A549 (cell line): ENCODE measurements at regions not wholly inside any gene's neighbourhood (a gene's known extent, or its start where the extent isn't known, plus 50 kb on each side); places are given as distances from the start of the nearest gene placed in this dataset.
"Not testable (repeated sequence)": the region's sequence is repeated elsewhere in the genome, so short reads cannot be mapped to it uniquely, and the experiment has no call there.

ENCODE experiments used
- ATAC-seq, 2 experiments: fragments of 200-7000 bp in 1 of 2; fragments of >200 bp in 1 of 2; cut with Nextera tagmentation in 1 of 2; cut with Tn5 transposase in 1 of 2; 3 replicates each; pipeline versions ENCODE4 v1.8.0 to v1.9.1; 2018 to 2020; ENCODE audit warnings: mild to moderate bottlenecking in 1 of 2, moderate library complexity in 1 of 2
- CTCF ChIA-PET: fragments of 300-600 bp; sonication (Branson Sonifier 250); formaldehyde crosslinking; extraction: SDS; loops from one replicate; lab custom pipeline; 2021; ENCODE audit warnings: antibody characterized with exemption, inconsistent platforms; lab: Yijun Ruan, JAX
- POLR2A ChIA-PET: fragments of 350-600 bp; formaldehyde crosslinking; extraction: SDS; loops from one replicate; lab custom pipeline; 2021; ENCODE audit warnings: antibody characterized with exemption, inconsistent platforms; lab: Yijun Ruan, JAX
- DNase-seq, 2 experiments: peaks; one replicate each; pipeline versions ENCODE4 v3.0.0 to v3.0.0-alpha.2; 2011 to 2016; ENCODE audit warnings: low read depth in 1 of 2, low spot score in 1 of 2
- FAIRE-seq: peaks from 2 replicates; lab custom pipeline; 2011; peaks lifted over from hg19 to GRCh38; lab: Jason Lieb, UNC
- H3K27ac ChIP-seq, 2 experiments: fragments of >200 bp; sonication (Bioruptor Twin); formaldehyde crosslinking; 3 replicates each; pipeline ENCODE4 v1.5.1; 2016 to 2017
- H3K4me1 ChIP-seq: fragments of >200 bp; sonication (Bioruptor Twin); formaldehyde crosslinking; 3 replicates; pipeline ENCODE4 v1.6.1; 2016
- H3K4me2 ChIP-seq: fragments of >200 bp; sonication (Bioruptor Twin); formaldehyde crosslinking; 3 replicates; pipeline ENCODE4 v1.6.1; 2016
- H3K4me3 ChIP-seq: fragments of >200 bp; sonication (Bioruptor Twin); formaldehyde crosslinking; 3 replicates; pipeline ENCODE4 v1.5.1; 2016
- H3K9me3 ChIP-seq: fragments of >200 bp; sonication (Bioruptor Twin); formaldehyde crosslinking; 3 replicates; pipeline ENCODE4 v1.6.1; 2016
- BCL3 ChIP-seq: fragments of >200 bp; sonication (Bioruptor Twin); formaldehyde crosslinking; IDR thresholded peaks from 3 replicates; pipeline ENCODE4 v1.6.1; 2016
- BHLHE40 ChIP-seq: IDR thresholded peaks from 2 replicates; pipeline ENCODE4 v1.6.1; 2012; ENCODE audit warnings: low read depth, low read length, inconsistent platforms
- CBX8 ChIP-seq: fragments of 200-600 bp; sonication (generic); IDR thresholded peaks from 2 replicates; pipeline ENCODE4 v1.6.1; 2016
- EP300 ChIP-seq, 2 experiments: fragments of >200 bp; sonication (Bioruptor Twin); formaldehyde crosslinking; IDR thresholded peaks; 2 replicates in 1 of 2; 3 replicates in 1 of 2; pipeline ENCODE4 v1.6.1; 2016 to 2017
- ESRRA ChIP-seq: fragments of 150-350 bp; IDR thresholded peaks from 2 replicates; pipeline ENCODE4 v1.6.1; 2014; ENCODE audit warnings: mild to moderate bottlenecking, low read length, borderline replicate concordance
- HDAC2 ChIP-seq: fragments of 200-600 bp; sonication (generic); IDR thresholded peaks from 2 replicates; pipeline ENCODE4 v1.6.1; 2016
- KDM1A ChIP-seq: fragments of 200-600 bp; sonication (generic); IDR thresholded peaks from 2 replicates; pipeline ENCODE4 v1.6.1; 2016; ENCODE audit warnings: low read depth, mild to moderate bottlenecking
- KDM5A ChIP-seq: fragments of 200-600 bp; sonication (generic); IDR thresholded peaks from 2 replicates; pipeline ENCODE4 v1.6.1; 2016; ENCODE audit warnings: antibody characterized with exemption, mild to moderate bottlenecking
- NFE2L2 ChIP-seq: fragments of 150-350 bp; conservative IDR thresholded peaks from 2 replicates; pipeline ENCODE4 v1.6.1; 2014; ENCODE audit warnings: low read length
- POLR2A ChIP-seq: IDR thresholded peaks from 2 replicates; pipeline ENCODE4 v1.6.1; 2012; ENCODE audit warnings: mild to moderate bottlenecking, low read length
- SMC3 ChIP-seq: fragments of >200 bp; sonication (Bioruptor Twin); formaldehyde crosslinking; IDR thresholded peaks from 3 replicates; pipeline ENCODE4 v1.6.1; 2018; ENCODE audit warnings: inconsistent platforms
- SREBF2 ChIP-seq: fragments of 450-650 bp; IDR thresholded peaks from 2 replicates; pipeline ENCODE4 v1.6.1; 2014; ENCODE audit warnings: mild to moderate bottlenecking, moderate library complexity
- TFCP2L1 ChIP-seq: fragments of 250-450 bp; sonication (Bioruptor Pico); IDR thresholded peaks from 2 replicates; pipeline ENCODE4 v1.5.0; 2021; ENCODE audit warnings: mild to moderate bottlenecking
- TP53 ChIP-seq: fragments of 250-450 bp; sonication (Bioruptor Pico); IDR thresholded peaks from 2 replicates; pipeline ENCODE4 v1.5.0; 2021; ENCODE audit warnings: mild to moderate bottlenecking, moderate library complexity
- ZNF302 ChIP-seq: fragments of 250-450 bp; sonication (Bioruptor Pico); IDR thresholded peaks from 2 replicates; pipeline ENCODE4 v1.9.0; 2021; ENCODE audit warnings: inconsistent platforms, mild to moderate bottlenecking, moderate library complexity
- WGBS: methylation state at CpG from one replicate; pipeline ENCODE4 v1.1.6; 2017; ENCODE audit errors: missing lambda C conversion rate; 5-methylcytosine and 5-hydroxymethylcytosine counted together
- TF ChIP-seq, protein P1 (sequence below): fragments of 150-350 bp; IDR thresholded peaks from 2 replicates; pipeline ENCODE4 v1.6.1; 2014; ENCODE audit warnings: low read depth, mild to moderate bottlenecking, low read length
- TF ChIP-seq, protein P2 (sequence below): fragments of >200 bp; sonication (Bioruptor Twin); formaldehyde crosslinking; IDR thresholded peaks from 3 replicates; pipeline ENCODE4 v1.5.1; 2016
- TF ChIP-seq, protein P3 (sequence below): IDR thresholded peaks from 2 replicates; pipeline ENCODE4 v1.6.1; 2012
- TF ChIP-seq, protein P4 (sequence below): fragments of 250-450 bp; sonication (Bioruptor Pico); IDR thresholded peaks from 2 replicates; pipeline ENCODE4 v1.5.0; 2021; ENCODE audit warnings: mild to moderate bottlenecking, moderate library complexity, borderline replicate concordance

DNA sequence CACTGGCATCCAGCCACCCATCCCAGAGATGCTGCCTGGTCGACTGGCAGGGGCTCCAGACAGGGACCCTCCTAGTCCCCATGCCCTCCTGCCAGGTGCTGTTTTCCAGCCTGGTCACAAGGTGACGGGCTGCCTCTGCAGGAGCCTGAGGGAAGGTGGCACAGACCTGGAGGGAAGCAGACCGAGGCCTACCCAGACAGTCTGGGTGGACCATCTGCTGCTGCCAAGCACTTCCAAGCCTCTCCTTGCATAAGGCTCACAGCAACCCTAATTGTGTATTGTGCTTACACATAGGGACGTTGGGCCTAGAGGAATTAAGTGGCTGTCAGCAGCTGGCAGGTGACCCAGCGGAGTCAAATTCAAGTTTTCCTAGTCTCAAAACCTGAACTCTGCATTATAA, 90.1 kb upstream of the KCNJ18 start:
- no peak for FAIRE-seq
- WGBS = 16% methylated on average over 5 of the region's 5 CpGs

DNA sequence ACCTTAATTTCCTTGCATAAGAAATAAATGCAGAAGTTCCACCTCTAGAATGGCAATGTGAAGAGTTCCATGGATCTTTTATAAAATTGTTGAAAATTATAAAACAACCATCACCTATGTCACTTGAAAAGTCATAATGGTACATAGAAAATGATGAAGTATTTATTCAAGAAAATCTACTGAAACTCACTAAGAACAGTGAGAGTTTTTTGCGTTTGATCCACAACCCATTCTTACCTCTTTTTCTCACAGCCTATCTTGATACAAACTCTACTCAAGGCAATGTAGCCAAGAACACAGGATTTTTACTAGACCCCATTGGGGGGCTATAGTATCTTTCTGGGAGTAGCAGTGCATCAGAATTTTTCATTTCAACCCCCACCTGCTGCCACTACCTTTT, 89.0 kb upstream of the KCNJ18 start:
- FAIRE-seq, DNase-seq, H3K4me1 ChIP-seq, H3K4me2 ChIP-seq, H3K4me3 ChIP-seq, H3K27ac ChIP-seq, ATAC-seq, CTCF ChIA-PET, POLR2A ChIA-PET, H3K9me3 ChIP-seq: not testable (repeated sequence)
- WGBS = 62% methylated on average over 1 of the region's 1 CpG

More for the DNA sequence above, 90.1 kb upstream of the KCNJ18 start:
- CTCF ChIA-PET = no interaction called here
- Histone ChIP-seq H3K4me1 (no peaks in the 10 kb centered on the region), H3K27ac (no peak overlapping the region), H3K9me3 (no peaks in the 10 kb centered on the region), H3K4me2 (no peak overlapping the region), H3K4me3 (no peak overlapping the region)
- POLR2A ChIA-PET = no interaction called here
- ATAC-seq (no peak), DNase-seq (no peak)
- TF ChIP-seq KDM1A = no peak
- no peak for TF ChIP-seq BCL3
- no peak for TF ChIP-seq TP53 (CRISPR knock-in tag)
- TF ChIP-seq ESRRA = no peak
- TF ChIP-seq, protein P1, sequence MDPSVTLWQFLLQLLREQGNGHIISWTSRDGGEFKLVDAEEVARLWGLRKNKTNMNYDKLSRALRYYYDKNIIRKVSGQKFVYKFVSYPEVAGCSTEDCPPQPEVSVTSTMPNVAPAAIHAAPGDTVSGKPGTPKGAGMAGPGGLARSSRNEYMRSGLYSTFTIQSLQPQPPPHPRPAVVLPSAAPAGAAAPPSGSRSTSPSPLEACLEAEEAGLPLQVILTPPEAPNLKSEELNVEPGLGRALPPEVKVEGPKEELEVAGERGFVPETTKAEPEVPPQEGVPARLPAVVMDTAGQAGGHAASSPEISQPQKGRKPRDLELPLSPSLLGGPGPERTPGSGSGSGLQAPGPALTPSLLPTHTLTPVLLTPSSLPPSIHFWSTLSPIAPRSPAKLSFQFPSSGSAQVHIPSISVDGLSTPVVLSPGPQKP = no peak
- TF ChIP-seq EP300 (IDR thresholded peaks at IDR 0.05) = no peak
- TF ChIP-seq CBX8 = no peak
- TF ChIP-seq NFE2L2 = no peak
- no peak for TF ChIP-seq SMC3

GRCh38 chr17:21611443-21611842, 80.9 kb upstream of the KCNJ18 start:
- H3K4me2 ChIP-seq, POLR2A ChIA-PET, H3K9me3 ChIP-seq, H3K27ac ChIP-seq, CTCF ChIA-PET, H3K4me1 ChIP-seq, ATAC-seq, FAIRE-seq, H3K4me3 ChIP-seq, DNase-seq: not testable (repeated sequence)
- 80% methylated on average over 8 of the region's 8 CpGs for WGBS

DNA sequence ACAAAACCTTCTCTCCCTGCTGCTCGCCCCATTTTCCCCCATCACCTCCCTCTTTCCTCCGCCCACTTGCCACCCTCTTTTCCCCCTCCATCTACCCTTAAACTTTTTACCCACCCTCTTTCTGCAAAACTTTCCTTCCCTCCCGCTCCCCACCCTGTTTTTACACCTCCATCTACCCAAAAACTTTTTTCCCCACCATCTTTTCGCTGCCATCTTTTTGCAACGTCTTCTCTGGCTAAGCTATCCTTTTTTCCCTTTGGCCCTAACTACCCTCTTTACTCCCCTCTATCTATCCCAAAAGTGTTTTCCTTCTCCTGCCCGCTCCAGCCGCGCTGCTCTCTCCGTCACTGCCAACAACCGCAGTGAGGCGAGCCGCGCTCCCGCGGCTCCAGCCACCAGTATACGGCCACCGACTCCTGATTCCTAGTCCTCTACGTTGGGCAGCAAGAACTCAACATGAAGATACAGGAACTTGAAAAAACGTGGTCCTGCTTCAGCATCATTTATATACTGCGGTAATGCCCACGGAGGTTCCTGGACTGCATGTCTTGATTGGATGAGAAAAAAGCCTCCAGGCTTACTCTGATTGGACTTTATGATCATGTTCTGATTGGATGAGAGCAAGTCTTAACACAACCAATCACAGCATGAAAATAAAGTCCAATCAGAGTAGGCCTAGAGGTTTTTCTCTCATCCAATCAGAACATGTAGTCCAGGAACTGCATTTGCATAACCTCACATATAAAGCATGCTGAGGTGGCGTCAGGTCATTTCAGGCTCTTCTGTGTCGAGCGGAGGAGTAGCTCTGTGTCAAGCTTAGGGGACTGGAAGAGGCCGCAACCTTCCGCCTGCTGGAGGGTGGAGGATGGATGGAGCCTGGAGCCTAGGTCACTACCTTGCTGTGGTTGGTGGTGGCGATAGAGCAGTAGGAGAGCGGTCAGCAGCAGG, 79.9 kb upstream of the KCNJ18 start:
- FAIRE-seq, H3K27ac ChIP-seq, H3K4me1 ChIP-seq, H3K4me3 ChIP-seq, ATAC-seq, POLR2A ChIA-PET, DNase-seq, H3K9me3 ChIP-seq, H3K4me2 ChIP-seq, CTCF ChIA-PET: not testable (repeated sequence)
- WGBS = 70% methylated on average over 28 of the region's 28 CpGs

DNA sequence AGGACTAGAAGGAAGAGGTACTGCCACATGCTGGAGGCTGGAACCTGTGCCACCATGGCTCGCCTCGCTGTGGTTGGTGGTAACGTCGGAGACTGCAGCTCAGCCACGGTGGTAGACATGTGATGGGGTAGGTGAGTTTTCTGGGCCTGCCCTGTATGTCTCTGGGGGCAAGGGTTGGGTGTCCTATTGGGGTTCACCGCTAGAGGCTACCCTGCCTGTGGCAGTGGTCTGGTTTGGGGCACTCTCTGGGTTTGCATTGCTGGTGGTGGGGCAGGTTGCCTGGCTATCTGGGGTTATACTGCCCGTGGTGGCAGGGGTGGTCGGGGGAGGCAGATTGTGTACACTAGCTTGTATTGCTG, 79.3 kb upstream of the KCNJ18 start:
- ChIA-PET CTCF (no interaction called here), POLR2A (no interaction called here)
- ATAC-seq (no peak), DNase-seq (no peak), FAIRE-seq (no peak)
- no peaks in the 10 kb centered on the region for H3K4me1 ChIP-seq
- no peaks in the 10 kb centered on the region for H3K9me3 ChIP-seq
- H3K4me2 ChIP-seq = no peak overlapping the region
- no peak overlapping the region for H3K4me3 ChIP-seq
- 56% methylated on average over 6 of the region's 8 CpGs for WGBS
- H3K27ac ChIP-seq = no peak overlapping the region
- no peak for TF ChIP-seq ZNF302
- no peak for TF ChIP-seq CBX8
- no peak for TF ChIP-seq BHLHE40
- TF ChIP-seq, protein P2, sequence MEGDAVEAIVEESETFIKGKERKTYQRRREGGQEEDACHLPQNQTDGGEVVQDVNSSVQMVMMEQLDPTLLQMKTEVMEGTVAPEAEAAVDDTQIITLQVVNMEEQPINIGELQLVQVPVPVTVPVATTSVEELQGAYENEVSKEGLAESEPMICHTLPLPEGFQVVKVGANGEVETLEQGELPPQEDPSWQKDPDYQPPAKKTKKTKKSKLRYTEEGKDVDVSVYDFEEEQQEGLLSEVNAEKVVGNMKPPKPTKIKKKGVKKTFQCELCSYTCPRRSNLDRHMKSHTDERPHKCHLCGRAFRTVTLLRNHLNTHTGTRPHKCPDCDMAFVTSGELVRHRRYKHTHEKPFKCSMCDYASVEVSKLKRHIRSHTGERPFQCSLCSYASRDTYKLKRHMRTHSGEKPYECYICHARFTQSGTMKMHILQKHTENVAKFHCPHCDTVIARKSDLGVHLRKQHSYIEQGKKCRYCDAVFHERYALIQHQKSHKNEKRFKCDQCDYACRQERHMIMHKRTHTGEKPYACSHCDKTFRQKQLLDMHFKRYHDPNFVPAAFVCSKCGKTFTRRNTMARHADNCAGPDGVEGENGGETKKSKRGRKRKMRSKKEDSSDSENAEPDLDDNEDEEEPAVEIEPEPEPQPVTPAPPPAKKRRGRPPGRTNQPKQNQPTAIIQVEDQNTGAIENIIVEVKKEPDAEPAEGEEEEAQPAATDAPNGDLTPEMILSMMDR = no peak
- TF ChIP-seq, protein P3, sequence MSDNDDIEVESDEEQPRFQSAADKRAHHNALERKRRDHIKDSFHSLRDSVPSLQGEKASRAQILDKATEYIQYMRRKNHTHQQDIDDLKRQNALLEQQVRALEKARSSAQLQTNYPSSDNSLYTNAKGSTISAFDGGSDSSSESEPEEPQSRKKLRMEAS = no peak
- TF ChIP-seq BCL3 = no peak
- no peak for TF ChIP-seq TFCP2L1 (CRISPR knock-in tag)
- TF ChIP-seq, protein P4, sequence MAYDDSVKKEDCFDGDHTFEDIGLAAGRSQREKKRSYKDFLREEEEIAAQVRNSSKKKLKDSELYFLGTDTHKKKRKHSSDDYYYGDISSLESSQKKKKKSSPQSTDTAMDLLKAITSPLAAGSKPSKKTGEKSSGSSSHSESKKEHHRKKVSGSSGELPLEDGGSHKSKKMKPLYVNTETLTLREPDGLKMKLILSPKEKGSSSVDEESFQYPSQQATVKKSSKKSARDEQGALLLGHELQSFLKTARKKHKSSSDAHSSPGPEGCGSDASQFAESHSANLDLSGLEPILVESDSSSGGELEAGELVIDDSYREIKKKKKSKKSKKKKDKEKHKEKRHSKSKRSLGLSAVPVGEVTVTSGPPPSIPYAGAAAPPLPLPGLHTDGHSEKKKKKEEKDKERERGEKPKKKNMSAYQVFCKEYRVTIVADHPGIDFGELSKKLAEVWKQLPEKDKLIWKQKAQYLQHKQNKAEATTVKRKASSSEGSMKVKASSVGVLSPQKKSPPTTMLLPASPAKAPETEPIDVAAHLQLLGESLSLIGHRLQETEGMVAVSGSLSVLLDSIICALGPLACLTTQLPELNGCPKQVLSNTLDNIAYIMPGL (CRISPR knock-in tag) = no peak
- no peak for TF ChIP-seq KDM5A
- TF ChIP-seq SREBF2 = no peak
- no peak for TF ChIP-seq POLR2A
- no peak for TF ChIP-seq HDAC2
- TF ChIP-seq, all 56 proteins: peak for 0
